ENCODE measurements at regions not wholly inside any gene's neighbourhood (a gene's known extent, or its start where the extent isn't known, plus 50 kb on each side); places are given as distances from the start of the nearest gene placed in this dataset.

- WGBS (ENCODE audit: extremely low coverage, insufficient coverage, low lambda C conversion rate): no CpG with 5 or more reads among the region's 2 CpGs
- no peak overlapping the region for H3K4me2 ChIP-seq (ENCODE audit: low read length)
Measured at GRCh38 chr2:83475371-83475770, 983.7 kb downstream of the SUCLG1 start.

DNA sequence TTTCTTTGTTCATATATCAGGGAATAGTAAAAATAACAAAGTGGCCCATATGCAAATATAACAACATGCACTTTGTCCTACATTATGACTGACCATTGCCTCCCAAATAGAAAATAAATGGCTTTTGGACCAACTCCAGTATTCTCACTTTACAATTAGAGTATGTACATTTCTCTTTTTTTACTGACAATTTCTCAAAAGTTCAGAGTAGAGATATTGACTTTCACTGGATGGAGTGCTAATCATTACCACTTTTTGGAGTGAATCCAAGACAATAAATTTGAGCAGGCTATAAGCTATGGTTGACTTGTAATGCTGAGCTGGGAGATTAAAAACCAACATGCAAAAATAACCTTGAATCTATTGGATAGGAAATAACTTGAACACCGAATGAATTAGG lies 987.4 kb downstream of the SUCLG1 start:
- Histone ChIP-seq H3K4me3 (ENCODE audit: low read length) (no peak overlapping the region), H3K23ac (ENCODE audit: low read length) (no peak overlapping the region), H2AK5ac (ENCODE audit: low read length) (no peak overlapping the region), H3K56ac (ENCODE audit: low read length) (no peak overlapping the region), H3K36me3 (ENCODE audit: control insufficient read depth, insufficient read depth, low read length) (no peaks in the 10 kb centered on the region), H3K4me1 (ENCODE audit: control insufficient read depth, low read depth, low read length) (no peaks in the 10 kb centered on the region), H3K27ac (ENCODE audit: low read depth, low read length) (no peak overlapping the region), H3K18ac (ENCODE audit: low read length) (no peak overlapping the region), H3K4me2 (ENCODE audit: low read length) (no peak overlapping the region), H3K79me2 (ENCODE audit: control insufficient read depth, insufficient read depth, low read length) (no peaks in the 10 kb centered on the region), H3K79me1 (ENCODE audit: low read length) (no peaks in the 10 kb centered on the region), H2BK120ac (ENCODE audit: low read depth, low read length) (no peak overlapping the region), H3K9ac (ENCODE audit: low read length) (no peak overlapping the region), H3K27me3 (ENCODE audit: insufficient read depth, low read length, poor library complexity) (no peaks in the 10 kb centered on the region), H4K5ac (ENCODE audit: low read length) (no peak overlapping the region), H3K4ac (ENCODE audit: low read depth, low read length) (no peak overlapping the region), H4K8ac (ENCODE audit: low read depth, low read length) (no peak overlapping the region), H2BK15ac (replicated peaks; ENCODE audit: low read depth) (no peak overlapping the region), H2BK5ac (ENCODE audit: low read length) (no peak overlapping the region)
- no peak for DNase-seq
- no CpG with 5 or more reads among the region's 1 CpG for WGBS (ENCODE audit: extremely low coverage, insufficient coverage, low lambda C conversion rate)

More at GRCh38 chr2:83475371-83475770, 983.7 kb downstream of the SUCLG1 start:
- Histone ChIP-seq H3K23ac (ENCODE audit: low read length) (no peak overlapping the region), H3K56ac (ENCODE audit: low read length) (no peak overlapping the region), H3K18ac (ENCODE audit: low read length) (no peak overlapping the region), H3K27me3 (ENCODE audit: insufficient read depth, low read length, poor library complexity) (no peaks in the 10 kb centered on the region), H3K27ac (ENCODE audit: low read depth, low read length) (no peak overlapping the region), H2BK15ac (replicated peaks; ENCODE audit: low read depth) (no peak overlapping the region), H3K4me1 (ENCODE audit: control insufficient read depth, low read depth, low read length) (no peaks in the 10 kb centered on the region), H4K5ac (ENCODE audit: low read length) (no peak overlapping the region), H3K79me1 (ENCODE audit: low read length) (no peaks in the 10 kb centered on the region), H3K9ac (ENCODE audit: low read length) (no peak overlapping the region), H3K79me2 (ENCODE audit: control insufficient read depth, insufficient read depth, low read length) (no peaks in the 10 kb centered on the region), H2BK120ac (ENCODE audit: low read depth, low read length) (no peak overlapping the region), H2BK5ac (ENCODE audit: low read length) (no peak overlapping the region), H2AK5ac (ENCODE audit: low read length) (no peak overlapping the region), H3K36me3 (ENCODE audit: control insufficient read depth, insufficient read depth, low read length) (no peaks in the 10 kb centered on the region), H3K4me3 (ENCODE audit: low read length) (no peak overlapping the region), H4K8ac (ENCODE audit: low read depth, low read length) (no peak overlapping the region), H3K4ac (ENCODE audit: low read depth, low read length) (no peak overlapping the region)
- no peak for DNase-seq

DNA sequence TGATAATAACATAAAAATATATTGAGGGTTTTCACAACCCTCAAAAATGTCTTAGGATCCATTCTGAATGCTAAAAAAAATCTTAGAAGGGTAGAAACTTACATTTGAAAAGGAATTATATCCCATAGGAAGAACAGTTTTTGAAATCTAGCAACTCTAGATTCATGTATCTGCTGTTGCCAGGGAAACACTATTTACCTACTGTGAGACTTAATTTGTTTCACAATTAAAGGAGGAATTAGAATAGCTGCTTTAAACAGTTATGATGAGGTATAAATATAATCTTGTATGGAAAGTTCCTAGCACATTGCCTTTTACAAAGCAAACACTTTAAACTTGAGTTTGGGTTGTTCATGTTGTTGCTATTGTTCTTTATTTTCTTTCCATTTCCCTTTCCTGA lies 988.2 kb downstream of the SUCLG1 start:
- DNase-seq: no peak
- no peak overlapping the region for H3K56ac ChIP-seq (ENCODE audit: low read length)
- H2BK120ac ChIP-seq (ENCODE audit: low read depth, low read length): no peak overlapping the region
- H2BK5ac ChIP-seq (ENCODE audit: low read length): no peak overlapping the region
- no peak overlapping the region for H4K8ac ChIP-seq (ENCODE audit: low read depth, low read length)
- no peak overlapping the region for H3K9ac ChIP-seq (ENCODE audit: low read length)
- H3K27me3 ChIP-seq (ENCODE audit: insufficient read depth, low read length, poor library complexity): no peaks in the 10 kb centered on the region
- H2AK5ac ChIP-seq (ENCODE audit: low read length): no peak overlapping the region
- H2BK15ac ChIP-seq (replicated peaks; ENCODE audit: low read depth): no peak overlapping the region
- no peak overlapping the region for H4K5ac ChIP-seq (ENCODE audit: low read length)
- no peak overlapping the region for H3K18ac ChIP-seq (ENCODE audit: low read length)
- H3K36me3 ChIP-seq (ENCODE audit: control insufficient read depth, insufficient read depth, low read length): no peaks in the 10 kb centered on the region
- H3K4me1 ChIP-seq (ENCODE audit: control insufficient read depth, low read depth, low read length): no peaks in the 10 kb centered on the region
- no peaks in the 10 kb centered on the region for H3K79me1 ChIP-seq (ENCODE audit: low read length)
- no peak overlapping the region for H3K4me3 ChIP-seq (ENCODE audit: low read length)
- no peaks in the 10 kb centered on the region for H3K79me2 ChIP-seq (ENCODE audit: control insufficient read depth, insufficient read depth, low read length)
- H3K27ac ChIP-seq (ENCODE audit: low read depth, low read length): no peak overlapping the region
- H3K4me2 ChIP-seq (ENCODE audit: low read length): no peak overlapping the region
- no peak overlapping the region for H3K23ac ChIP-seq (ENCODE audit: low read length)
- H3K4ac ChIP-seq (ENCODE audit: low read depth, low read length): no peak overlapping the region

- Histone ChIP-seq H2BK15ac (replicated peaks; ENCODE audit: low read depth) (no peak overlapping the region), H3K27ac (ENCODE audit: low read depth, low read length) (no peak overlapping the region), H3K4ac (ENCODE audit: low read depth, low read length) (no peak overlapping the region), H4K8ac (ENCODE audit: low read depth, low read length) (no peak overlapping the region), H3K79me2 (ENCODE audit: control insufficient read depth, insufficient read depth, low read length) (no peaks in the 10 kb centered on the region), H3K79me1 (ENCODE audit: low read length) (no peaks in the 10 kb centered on the region), H3K56ac (ENCODE audit: low read length) (no peak overlapping the region), H3K18ac (ENCODE audit: low read length) (no peak overlapping the region), H3K4me3 (ENCODE audit: low read length) (no peak overlapping the region), H4K5ac (ENCODE audit: low read length) (no peak overlapping the region), H2AK5ac (ENCODE audit: low read length) (no peak overlapping the region), H3K23ac (ENCODE audit: low read length) (no peak overlapping the region), H2BK120ac (ENCODE audit: low read depth, low read length) (no peak overlapping the region), H3K4me2 (ENCODE audit: low read length) (no peak overlapping the region), H3K36me3 (ENCODE audit: control insufficient read depth, insufficient read depth, low read length) (no peaks in the 10 kb centered on the region), H2BK5ac (ENCODE audit: low read length) (no peak overlapping the region), H3K27me3 (ENCODE audit: insufficient read depth, low read length, poor library complexity) (no peaks in the 10 kb centered on the region), H3K4me1 (ENCODE audit: control insufficient read depth, low read depth, low read length) (no peaks in the 10 kb centered on the region), H3K9ac (ENCODE audit: low read length) (no peak overlapping the region)
- no peak for DNase-seq
- WGBS (ENCODE audit: extremely low coverage, insufficient coverage, low lambda C conversion rate): no CpG with 5 or more reads among the region's 1 CpG
Measured at GRCh38 chr2:83464444-83464843, 994.6 kb downstream of the SUCLG1 start.

GRCh38 chr2:83462881-83463280 lies 996.2 kb downstream of the SUCLG1 start:
- H3K27ac ChIP-seq (ENCODE audit: low read depth, low read length): no peak overlapping the region
- H2BK5ac ChIP-seq (ENCODE audit: low read length): no peak overlapping the region
- H3K4me1 ChIP-seq (ENCODE audit: control insufficient read depth, low read depth, low read length): no peaks in the 10 kb centered on the region
- no peak overlapping the region for H4K5ac ChIP-seq (ENCODE audit: low read length)
- H3K27me3 ChIP-seq (ENCODE audit: insufficient read depth, low read length, poor library complexity): no peaks in the 10 kb centered on the region
- no peak overlapping the region for H3K4me2 ChIP-seq (ENCODE audit: low read length)
- H3K4me3 ChIP-seq (ENCODE audit: low read length): no peak overlapping the region
- H3K9ac ChIP-seq (ENCODE audit: low read length): no peak overlapping the region
- H2BK15ac ChIP-seq (replicated peaks; ENCODE audit: low read depth): no peak overlapping the region
- H2AK5ac ChIP-seq (ENCODE audit: low read length): no peak overlapping the region
- H3K79me2 ChIP-seq (ENCODE audit: control insufficient read depth, insufficient read depth, low read length): no peaks in the 10 kb centered on the region
- no peak overlapping the region for H3K4ac ChIP-seq (ENCODE audit: low read depth, low read length)
- H2BK120ac ChIP-seq (ENCODE audit: low read depth, low read length): no peak overlapping the region
- no peak overlapping the region for H3K23ac ChIP-seq (ENCODE audit: low read length)
- no peaks in the 10 kb centered on the region for H3K79me1 ChIP-seq (ENCODE audit: low read length)
- DNase-seq: no peak
- H3K18ac ChIP-seq (ENCODE audit: low read length): no peak overlapping the region
- no peak overlapping the region for H4K8ac ChIP-seq (ENCODE audit: low read depth, low read length)
- no peak overlapping the region for H3K56ac ChIP-seq (ENCODE audit: low read length)
- no peaks in the 10 kb centered on the region for H3K36me3 ChIP-seq (ENCODE audit: control insufficient read depth, insufficient read depth, low read length)

DNA sequence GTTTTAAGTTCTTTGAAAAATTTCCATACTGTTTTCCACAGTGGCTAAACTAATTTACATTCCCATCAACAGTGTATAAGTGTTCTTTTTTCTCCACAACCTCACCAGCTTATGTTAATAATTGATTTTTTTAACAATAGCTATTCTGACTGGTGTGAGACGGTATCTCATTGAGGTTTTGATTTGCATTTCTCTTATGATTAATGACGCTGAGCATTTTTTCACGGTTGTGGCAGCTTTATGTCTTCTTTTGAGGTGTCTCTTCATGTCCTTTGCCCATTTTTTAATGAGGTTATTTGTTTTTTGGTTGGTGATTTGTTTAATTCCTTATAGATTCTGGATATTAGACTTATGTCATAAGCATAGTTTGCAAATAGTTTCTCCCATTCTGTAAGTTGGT lies 997.9 kb downstream of the SUCLG1 start:
- Histone ChIP-seq H3K9ac (ENCODE audit: low read length) (no peak overlapping the region), H3K4me3 (ENCODE audit: low read length) (no peak overlapping the region), H3K56ac (ENCODE audit: low read length) (no peak overlapping the region), H3K4me1 (ENCODE audit: control insufficient read depth, low read depth, low read length) (no peaks in the 10 kb centered on the region), H3K79me2 (ENCODE audit: control insufficient read depth, insufficient read depth, low read length) (no peaks in the 10 kb centered on the region), H3K4me2 (ENCODE audit: low read length) (no peak overlapping the region), H2BK5ac (ENCODE audit: low read length) (no peak overlapping the region), H3K79me1 (ENCODE audit: low read length) (no peaks in the 10 kb centered on the region), H3K27me3 (ENCODE audit: insufficient read depth, low read length, poor library complexity) (no peaks in the 10 kb centered on the region), H2BK15ac (replicated peaks; ENCODE audit: low read depth) (no peak overlapping the region), H2BK120ac (ENCODE audit: low read depth, low read length) (no peak overlapping the region), H4K8ac (ENCODE audit: low read depth, low read length) (no peak overlapping the region), H3K4ac (ENCODE audit: low read depth, low read length) (no peak overlapping the region), H4K5ac (ENCODE audit: low read length) (no peak overlapping the region), H3K18ac (ENCODE audit: low read length) (no peak overlapping the region), H2AK5ac (ENCODE audit: low read length) (no peak overlapping the region), H3K23ac (ENCODE audit: low read length) (no peak overlapping the region), H3K36me3 (ENCODE audit: control insufficient read depth, insufficient read depth, low read length) (no peaks in the 10 kb centered on the region), H3K27ac (ENCODE audit: low read depth, low read length) (no peak overlapping the region)
- WGBS (ENCODE audit: extremely low coverage, insufficient coverage, low lambda C conversion rate): no CpG with 5 or more reads among the region's 3 CpGs
- DNase-seq: no peak

Data from mesendoderm (in vitro differentiated cells).